Liver (tissue), 8 donors: ENCODE measurements at regions not wholly inside any gene's neighbourhood (a gene's known extent, or its start where the extent isn't known, plus 50 kb on each side); places are given as distances from the start of the nearest gene placed in this dataset.

Source experiments
- DNase-seq: peaks from one replicate; pipeline ENCODE4 v3.0.0-alpha.2; 2017; ENCODE audit warnings: low spot score
- H3K27ac ChIP-seq, 2 donors: one replicate each; pipeline ENCODE4 v1.7.0; 2013; ENCODE audit warnings: inconsistent platforms in 2 of 2, low read length in 2 of 2, control low read depth in 1 of 2, low read depth in 1 of 2, mild to moderate bottlenecking in 1 of 2
- H3K27me3 ChIP-seq, 4 donors: one replicate each; pipeline versions ENCODE4 v1.6.1 to v1.7.0; 2013; ENCODE audit warnings: low read length in 3 of 4, inconsistent platforms in 1 of 4, mild to moderate bottlenecking in 1 of 4, moderate library complexity in 1 of 4; ENCODE audit not compliant: control insufficient read depth in 4 of 4, insufficient read depth in 4 of 4
- H3K36me3 ChIP-seq, 4 donors: one replicate each; pipeline versions ENCODE4 v1.6.1 to v1.7.0; 2013; ENCODE audit warnings: low read length in 3 of 4, mild to moderate bottlenecking in 3 of 4, low read depth in 1 of 4, moderate library complexity in 1 of 4; ENCODE audit not compliant: control insufficient read depth in 4 of 4, insufficient read depth in 3 of 4
- H3K4me1 ChIP-seq, 4 donors: one replicate each; pipeline versions ENCODE4 v1.6.1 to v1.7.0; 2013; ENCODE audit warnings: low read length in 3 of 4, mild to moderate bottlenecking in 3 of 4, moderate library complexity in 1 of 4; ENCODE audit not compliant: control insufficient read depth in 4 of 4, insufficient read depth in 4 of 4
- H3K4me3 ChIP-seq, 3 donors: one replicate each; pipeline versions ENCODE4 v1.6.1 to v1.7.0; 2013; ENCODE audit warnings: low read length in 3 of 3, control low read depth in 1 of 3, low read depth in 1 of 3, mild to moderate bottlenecking in 1 of 3
- H3K9ac ChIP-seq, 2 donors: one replicate each; pipeline ENCODE4 v1.7.0; 2013; ENCODE audit warnings: low read length in 2 of 2, mild to moderate bottlenecking in 2 of 2, moderate library complexity in 2 of 2, control low read depth in 1 of 2, low read depth in 1 of 2
- H3K9me3 ChIP-seq, 4 donors: one replicate each; pipeline versions ENCODE4 v1.6.1 to v1.7.0; 2013; ENCODE audit warnings: low read length in 3 of 4; ENCODE audit not compliant: control insufficient read depth in 4 of 4
- EGR1 ChIP-seq, 2 donors: IDR thresholded peaks; 2 replicates each; pipeline ENCODE4 v1.6.1; 2016 to 2018; ENCODE audit warnings: antibody characterized with exemption in 2 of 2, low read depth in 2 of 2
- FOXA1 ChIP-seq: IDR thresholded peaks from 2 replicates; pipeline ENCODE4 v1.6.1; 2016; ENCODE audit warnings: antibody characterized with exemption
- FOXA2 ChIP-seq: IDR thresholded peaks from 2 replicates; pipeline ENCODE4 v1.6.1; 2016; ENCODE audit warnings: antibody characterized with exemption
- GABPA ChIP-seq, 2 donors: IDR thresholded peaks in 1 of 2; conservative IDR thresholded peaks in 1 of 2; 2 replicates each; pipeline ENCODE4 v1.6.1; 2016; ENCODE audit warnings: antibody characterized with exemption in 2 of 2, mild to moderate bottlenecking in 1 of 2, moderate library complexity in 1 of 2
- HNF4A ChIP-seq, 2 donors: conservative IDR thresholded peaks; 2 replicates each; pipeline ENCODE4 v1.6.1; 2016; ENCODE audit warnings: antibody characterized with exemption in 2 of 2, mild to moderate bottlenecking in 2 of 2
- HNF4G ChIP-seq: IDR thresholded peaks from 2 replicates; pipeline ENCODE4 v1.6.1; 2016; ENCODE audit warnings: antibody characterized with exemption
- JUND ChIP-seq, 2 donors: IDR thresholded peaks; 2 replicates each; pipeline ENCODE4 v1.6.1; 2016; ENCODE audit warnings: antibody characterized with exemption in 2 of 2
- NR2F2 ChIP-seq: IDR thresholded peaks from 2 replicates; pipeline ENCODE4 v1.6.1; 2016; ENCODE audit warnings: antibody characterized with exemption
- RAD21 ChIP-seq, 2 donors: IDR thresholded peaks; 2 replicates each; pipeline ENCODE4 v1.6.1; 2016; ENCODE audit warnings: antibody characterized with exemption in 2 of 2, mild to moderate bottlenecking in 2 of 2
- RXRA ChIP-seq, 2 donors: IDR thresholded peaks; 2 replicates each; pipeline ENCODE4 v1.6.1; 2017 to 2018; ENCODE audit warnings: antibody characterized with exemption in 2 of 2, mild to moderate bottlenecking in 1 of 2
- SP1 ChIP-seq: IDR thresholded peaks from 2 replicates; pipeline ENCODE4 v1.6.1; 2018; ENCODE audit warnings: antibody characterized with exemption, mild to moderate bottlenecking
- TAF1 ChIP-seq: conservative IDR thresholded peaks from 2 replicates; pipeline ENCODE4 v1.6.1; 2016; ENCODE audit warnings: antibody characterized with exemption, mild to moderate bottlenecking
- YY1 ChIP-seq: IDR thresholded peaks from 2 replicates; pipeline ENCODE4 v1.6.1; 2016; ENCODE audit warnings: antibody characterized with exemption, mild to moderate bottlenecking
- WGBS: extraction: QIAGEN DNeasy Blood & Tissue Kit; methylation state at CpG from one replicate; pipeline ENCODE4 v1.1.7; 2013; 5-methylcytosine and 5-hydroxymethylcytosine counted together
- TF ChIP-seq, protein P1 (sequence below): IDR thresholded peaks from 2 replicates; pipeline ENCODE4 v1.6.1; 2016; ENCODE audit warnings: antibody characterized with exemption
- TF ChIP-seq, protein P2 (sequence below): IDR thresholded peaks from 2 replicates; pipeline ENCODE4 v1.6.1; 2016; ENCODE audit warnings: antibody characterized with exemption, mild to moderate bottlenecking
- TF ChIP-seq, protein P3 (sequence below): fragments of 150-350 bp; IDR thresholded peaks from 2 replicates; pipeline ENCODE4 v1.5.1; 2017; ENCODE audit warnings: improper control_type of control experiment, low read depth, low read length; ENCODE audit not compliant: missing input control
- TF ChIP-seq, protein P4 (sequence below): IDR thresholded peaks from 2 replicates; pipeline ENCODE4 v1.6.1; 2016; ENCODE audit warnings: antibody characterized with exemption
- TF ChIP-seq, protein P5 (sequence below): IDR thresholded peaks from 2 replicates; pipeline ENCODE4 v1.6.1; 2016; ENCODE audit warnings: antibody characterized with exemption
- donor health status: healthy.
- donor health status: healthy.
- donor health status: healthy.
- donor health status: healthy.
- donor health status: healthy.

DNA sequence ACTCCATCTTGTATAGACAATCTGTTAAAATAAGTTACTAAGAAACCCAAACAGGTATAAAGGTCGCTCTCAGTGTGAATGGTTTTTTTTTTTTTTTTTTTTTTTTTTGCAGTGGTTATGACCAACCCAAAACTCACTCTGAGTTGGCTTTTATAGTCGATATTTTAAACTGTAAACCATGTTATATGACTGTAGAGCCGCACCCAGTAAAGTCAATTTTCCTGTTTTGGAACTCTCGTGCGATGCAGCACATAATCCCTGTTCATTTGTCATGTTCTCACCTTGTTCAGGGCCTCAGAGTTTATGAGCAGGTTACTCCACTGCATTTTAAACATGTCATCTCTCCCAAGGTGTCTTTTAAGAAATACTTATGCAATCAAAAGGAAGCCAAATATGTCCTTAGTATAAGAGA lies 112.5 kb downstream of the KLF5 start:
- H3K27me3 ChIP-seq: no peaks in the 10 kb centered on the region
- no peak overlapping the region for H3K9ac ChIP-seq
- WGBS: 76% methylated on average over 5 of the region's 5 CpGs
- H3K4me1 ChIP-seq: no peaks in the 10 kb centered on the region
- DNase-seq: no peak
- no peak overlapping the region for H3K27ac ChIP-seq
- no peaks in the 10 kb centered on the region for H3K9me3 ChIP-seq
- no peaks in the 10 kb centered on the region for H3K36me3 ChIP-seq
- TF ChIP-seq YY1: no peak
- no peak for TF ChIP-seq RAD21 (IDR thresholded peaks at IDR 0.05)
- TF ChIP-seq SP1: no peak
- TF ChIP-seq EGR1 (IDR thresholded peaks at IDR 0.05; ENCODE audit: low read depth in 2 of 2): no peak
- TF ChIP-seq RXRA (IDR thresholded peaks at IDR 0.05): no peak
- TF ChIP-seq, protein P1, sequence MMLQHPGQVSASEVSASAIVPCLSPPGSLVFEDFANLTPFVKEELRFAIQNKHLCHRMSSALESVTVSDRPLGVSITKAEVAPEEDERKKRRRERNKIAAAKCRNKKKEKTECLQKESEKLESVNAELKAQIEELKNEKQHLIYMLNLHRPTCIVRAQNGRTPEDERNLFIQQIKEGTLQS: no peak
- no peak for TF ChIP-seq HNF4A (conservative IDR thresholded peaks at IDR 0.05)
- TF ChIP-seq, protein P2, sequence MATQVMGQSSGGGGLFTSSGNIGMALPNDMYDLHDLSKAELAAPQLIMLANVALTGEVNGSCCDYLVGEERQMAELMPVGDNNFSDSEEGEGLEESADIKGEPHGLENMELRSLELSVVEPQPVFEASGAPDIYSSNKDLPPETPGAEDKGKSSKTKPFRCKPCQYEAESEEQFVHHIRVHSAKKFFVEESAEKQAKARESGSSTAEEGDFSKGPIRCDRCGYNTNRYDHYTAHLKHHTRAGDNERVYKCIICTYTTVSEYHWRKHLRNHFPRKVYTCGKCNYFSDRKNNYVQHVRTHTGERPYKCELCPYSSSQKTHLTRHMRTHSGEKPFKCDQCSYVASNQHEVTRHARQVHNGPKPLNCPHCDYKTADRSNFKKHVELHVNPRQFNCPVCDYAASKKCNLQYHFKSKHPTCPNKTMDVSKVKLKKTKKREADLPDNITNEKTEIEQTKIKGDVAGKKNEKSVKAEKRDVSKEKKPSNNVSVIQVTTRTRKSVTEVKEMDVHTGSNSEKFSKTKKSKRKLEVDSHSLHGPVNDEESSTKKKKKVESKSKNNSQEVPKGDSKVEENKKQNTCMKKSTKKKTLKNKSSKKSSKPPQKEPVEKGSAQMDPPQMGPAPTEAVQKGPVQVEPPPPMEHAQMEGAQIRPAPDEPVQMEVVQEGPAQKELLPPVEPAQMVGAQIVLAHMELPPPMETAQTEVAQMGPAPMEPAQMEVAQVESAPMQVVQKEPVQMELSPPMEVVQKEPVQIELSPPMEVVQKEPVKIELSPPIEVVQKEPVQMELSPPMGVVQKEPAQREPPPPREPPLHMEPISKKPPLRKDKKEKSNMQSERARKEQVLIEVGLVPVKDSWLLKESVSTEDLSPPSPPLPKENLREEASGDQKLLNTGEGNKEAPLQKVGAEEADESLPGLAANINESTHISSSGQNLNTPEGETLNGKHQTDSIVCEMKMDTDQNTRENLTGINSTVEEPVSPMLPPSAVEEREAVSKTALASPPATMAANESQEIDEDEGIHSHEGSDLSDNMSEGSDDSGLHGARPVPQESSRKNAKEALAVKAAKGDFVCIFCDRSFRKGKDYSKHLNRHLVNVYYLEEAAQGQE: no peak
- no peak for TF ChIP-seq HNF4G
- no peak for TF ChIP-seq NR2F2
- H3K4me3 ChIP-seq: no peak overlapping the region

DNA sequence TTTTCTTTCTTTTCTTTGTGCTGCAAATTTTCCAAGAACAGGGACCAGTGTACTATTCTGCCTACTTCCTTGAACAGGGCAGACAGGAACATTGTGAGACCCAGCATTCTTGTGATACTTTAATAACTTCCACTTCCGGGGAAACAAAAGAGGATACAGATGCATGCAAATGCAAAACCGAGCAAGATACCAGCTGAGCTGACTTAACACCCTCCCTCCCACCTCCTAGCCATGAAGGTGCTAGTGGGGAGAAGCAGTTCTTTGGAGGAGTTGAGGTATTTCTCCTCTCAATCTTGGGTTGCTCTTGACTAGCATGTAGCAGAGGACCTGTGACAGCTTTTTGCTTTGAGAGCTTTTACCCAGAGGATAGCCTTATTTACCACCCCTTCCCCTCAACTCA lies 111.2 kb downstream of the KLF5 start:
- DNase-seq: no peak
- H3K4me1 ChIP-seq: no peaks in the 10 kb centered on the region
- no peaks in the 10 kb centered on the region for H3K9me3 ChIP-seq
- H3K27ac ChIP-seq: no peak overlapping the region
- WGBS: 37% methylated on average over 2 of the region's 2 CpGs
- no peaks in the 10 kb centered on the region for H3K36me3 ChIP-seq
- no peak overlapping the region for H3K9ac ChIP-seq
- TF ChIP-seq FOXA1: no peak
- no peak for TF ChIP-seq TAF1
- no peak for TF ChIP-seq JUND (IDR thresholded peaks at IDR 0.05)
- no peak for TF ChIP-seq HNF4A (conservative IDR thresholded peaks at IDR 0.05)
- no peak for TF ChIP-seq HNF4G
- no peak for TF ChIP-seq GABPA (IDR thresholded peaks at IDR 0.05 in 1 of 2, conservative IDR thresholded peaks at IDR 0.05 in 1 of 2)
- no peak for TF ChIP-seq YY1
- TF ChIP-seq, protein P3, sequence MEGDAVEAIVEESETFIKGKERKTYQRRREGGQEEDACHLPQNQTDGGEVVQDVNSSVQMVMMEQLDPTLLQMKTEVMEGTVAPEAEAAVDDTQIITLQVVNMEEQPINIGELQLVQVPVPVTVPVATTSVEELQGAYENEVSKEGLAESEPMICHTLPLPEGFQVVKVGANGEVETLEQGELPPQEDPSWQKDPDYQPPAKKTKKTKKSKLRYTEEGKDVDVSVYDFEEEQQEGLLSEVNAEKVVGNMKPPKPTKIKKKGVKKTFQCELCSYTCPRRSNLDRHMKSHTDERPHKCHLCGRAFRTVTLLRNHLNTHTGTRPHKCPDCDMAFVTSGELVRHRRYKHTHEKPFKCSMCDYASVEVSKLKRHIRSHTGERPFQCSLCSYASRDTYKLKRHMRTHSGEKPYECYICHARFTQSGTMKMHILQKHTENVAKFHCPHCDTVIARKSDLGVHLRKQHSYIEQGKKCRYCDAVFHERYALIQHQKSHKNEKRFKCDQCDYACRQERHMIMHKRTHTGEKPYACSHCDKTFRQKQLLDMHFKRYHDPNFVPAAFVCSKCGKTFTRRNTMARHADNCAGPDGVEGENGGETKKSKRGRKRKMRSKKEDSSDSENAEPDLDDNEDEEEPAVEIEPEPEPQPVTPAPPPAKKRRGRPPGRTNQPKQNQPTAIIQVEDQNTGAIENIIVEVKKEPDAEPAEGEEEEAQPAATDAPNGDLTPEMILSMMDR: no peak
- TF ChIP-seq, protein P2: no peak
- TF ChIP-seq FOXA2: no peak
- no peak for TF ChIP-seq RAD21 (IDR thresholded peaks at IDR 0.05)
- TF ChIP-seq NR2F2: no peak
- TF ChIP-seq, protein P4, sequence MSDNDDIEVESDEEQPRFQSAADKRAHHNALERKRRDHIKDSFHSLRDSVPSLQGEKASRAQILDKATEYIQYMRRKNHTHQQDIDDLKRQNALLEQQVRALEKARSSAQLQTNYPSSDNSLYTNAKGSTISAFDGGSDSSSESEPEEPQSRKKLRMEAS: no peak
- TF ChIP-seq RXRA (IDR thresholded peaks at IDR 0.05): no peak
- TF ChIP-seq, protein P5, sequence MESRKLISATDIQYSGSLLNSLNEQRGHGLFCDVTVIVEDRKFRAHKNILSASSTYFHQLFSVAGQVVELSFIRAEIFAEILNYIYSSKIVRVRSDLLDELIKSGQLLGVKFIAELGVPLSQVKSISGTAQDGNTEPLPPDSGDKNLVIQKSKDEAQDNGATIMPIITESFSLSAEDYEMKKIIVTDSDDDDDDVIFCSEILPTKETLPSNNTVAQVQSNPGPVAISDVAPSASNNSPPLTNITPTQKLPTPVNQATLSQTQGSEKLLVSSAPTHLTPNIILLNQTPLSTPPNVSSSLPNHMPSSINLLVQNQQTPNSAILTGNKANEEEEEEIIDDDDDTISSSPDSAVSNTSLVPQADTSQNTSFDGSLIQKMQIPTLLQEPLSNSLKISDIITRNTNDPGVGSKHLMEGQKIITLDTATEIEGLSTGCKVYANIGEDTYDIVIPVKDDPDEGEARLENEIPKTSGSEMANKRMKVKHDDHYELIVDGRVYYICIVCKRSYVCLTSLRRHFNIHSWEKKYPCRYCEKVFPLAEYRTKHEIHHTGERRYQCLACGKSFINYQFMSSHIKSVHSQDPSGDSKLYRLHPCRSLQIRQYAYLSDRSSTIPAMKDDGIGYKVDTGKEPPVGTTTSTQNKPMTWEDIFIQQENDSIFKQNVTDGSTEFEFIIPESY: no peak
- TF ChIP-seq, protein P1: no peak
- H3K27me3 ChIP-seq: no peaks in the 10 kb centered on the region
- no peak overlapping the region for H3K4me3 ChIP-seq
